GM21526 (cell line): ENCODE measurements at regions not wholly inside any gene's neighbourhood (a gene's known extent, or its start where the extent isn't known, plus 50 kb on each side); places are given as distances from the start of the nearest gene placed in this dataset.
"Not testable (repeated sequence)": the region's sequence is repeated elsewhere in the genome, so short reads cannot be mapped to it uniquely, and the experiment has no call there.

Experiments
- ATAC-seq: cut with Tn5 transposase; IDR thresholded peaks from one replicate; pipeline ENCODE4 v1.9.1; 2021; ENCODE audit warnings: moderate library complexity; ENCODE audit not compliant: unreplicated experiment, low FRiP score

DNA sequence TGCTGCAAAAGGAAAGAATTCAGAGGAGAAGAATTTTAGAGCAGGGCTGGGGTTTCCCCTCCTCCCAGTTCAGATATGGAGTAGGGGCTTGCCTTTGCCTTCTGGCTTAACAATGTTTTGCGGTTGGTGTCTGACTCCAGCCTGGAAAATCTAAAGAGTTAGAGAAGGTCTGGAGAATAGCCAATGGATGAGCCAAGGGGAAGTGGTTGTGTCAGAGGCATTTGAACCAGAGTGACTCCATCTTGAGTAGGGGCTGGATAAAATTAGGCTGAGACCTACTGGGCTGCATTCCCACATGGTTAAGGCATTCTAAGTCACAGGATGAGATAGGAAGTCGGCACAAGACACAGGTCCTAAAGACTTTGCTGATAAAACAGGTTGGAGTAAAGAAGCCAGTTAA is 133.7 kb downstream of the DIRAS2 start:
- no peak for ATAC-seq

DNA sequence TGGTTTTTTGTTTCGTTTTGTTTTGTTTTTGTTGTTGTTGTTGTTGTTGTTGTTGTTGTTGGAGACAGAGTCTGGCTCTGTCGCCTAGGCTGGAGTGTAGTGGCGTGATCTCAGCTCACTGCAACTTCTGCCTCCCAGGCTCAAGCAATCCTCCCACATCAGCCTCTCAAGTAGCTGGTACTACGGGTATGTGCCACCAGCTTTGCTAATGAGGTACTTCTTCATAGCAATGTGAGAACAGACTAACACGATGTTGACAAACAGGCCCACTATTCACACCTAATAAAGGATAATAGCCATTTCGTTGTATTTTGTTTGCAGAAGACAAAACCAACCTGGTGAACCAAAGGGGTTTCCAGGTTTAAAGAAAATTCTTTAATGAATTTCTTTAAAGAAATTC is 130.9 kb downstream of the DIRAS2 start:
- ATAC-seq: no peak

DNA sequence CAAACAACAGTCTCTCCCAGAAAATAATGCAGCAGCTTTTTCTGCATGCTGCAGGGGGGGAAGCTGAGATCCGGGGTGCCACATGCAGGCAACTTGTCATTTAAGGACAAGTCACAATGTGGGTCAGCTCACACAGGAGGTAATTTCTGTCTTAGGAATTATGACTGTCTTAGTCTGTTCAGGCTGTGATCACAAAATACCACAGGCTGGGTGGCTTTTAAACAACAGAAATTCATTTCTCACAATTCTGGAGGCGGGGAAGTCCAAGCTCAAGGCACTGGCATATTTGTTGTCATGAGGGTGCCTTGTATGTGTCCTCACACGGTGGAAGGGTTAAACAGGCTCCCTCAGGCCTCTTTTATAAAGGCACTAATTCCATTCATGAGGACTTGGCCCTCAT is 127.7 kb downstream of the DIRAS2 start:
- ATAC-seq: no peak

DNA sequence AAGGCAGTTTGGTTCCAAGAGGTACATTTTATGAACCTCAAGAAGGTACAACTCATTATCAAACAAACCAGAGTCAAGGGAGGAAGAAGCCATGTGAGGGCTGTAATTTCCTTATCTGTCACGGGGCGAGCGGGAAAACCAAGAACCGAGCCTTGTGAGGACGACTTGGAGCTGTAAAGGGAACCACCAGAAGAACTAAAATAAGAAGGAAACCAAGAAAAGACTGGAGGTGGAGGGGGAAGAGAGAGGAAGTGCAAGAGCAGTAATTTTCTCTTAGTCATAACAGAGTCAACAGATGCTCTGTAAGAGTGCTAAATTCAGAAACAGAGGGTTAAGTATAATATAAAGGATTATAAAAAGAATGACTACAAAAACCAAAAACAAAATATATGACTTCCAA is 127.1 kb downstream of the DIRAS2 start:
- no peak for ATAC-seq

DNA sequence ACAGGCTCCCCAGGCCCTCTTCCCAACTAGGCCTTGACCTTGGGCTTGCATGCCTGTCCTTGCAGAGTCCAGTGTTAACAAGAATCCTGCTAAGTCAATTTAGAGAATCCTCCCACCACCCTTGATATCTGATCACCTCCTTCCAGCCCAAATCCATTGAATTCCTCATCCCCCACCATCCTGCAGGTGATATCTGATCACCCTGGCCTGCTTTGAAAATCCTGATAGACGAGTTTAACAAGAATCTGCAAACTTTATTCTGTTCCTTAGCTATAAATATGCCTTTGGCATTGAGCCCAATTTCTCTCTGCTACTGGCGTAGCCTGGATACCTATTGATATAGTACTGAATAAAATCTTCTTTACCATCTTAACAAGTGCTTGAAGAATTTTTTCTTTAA is 125.5 kb downstream of the DIRAS2 start:
- no peak for ATAC-seq

DNA sequence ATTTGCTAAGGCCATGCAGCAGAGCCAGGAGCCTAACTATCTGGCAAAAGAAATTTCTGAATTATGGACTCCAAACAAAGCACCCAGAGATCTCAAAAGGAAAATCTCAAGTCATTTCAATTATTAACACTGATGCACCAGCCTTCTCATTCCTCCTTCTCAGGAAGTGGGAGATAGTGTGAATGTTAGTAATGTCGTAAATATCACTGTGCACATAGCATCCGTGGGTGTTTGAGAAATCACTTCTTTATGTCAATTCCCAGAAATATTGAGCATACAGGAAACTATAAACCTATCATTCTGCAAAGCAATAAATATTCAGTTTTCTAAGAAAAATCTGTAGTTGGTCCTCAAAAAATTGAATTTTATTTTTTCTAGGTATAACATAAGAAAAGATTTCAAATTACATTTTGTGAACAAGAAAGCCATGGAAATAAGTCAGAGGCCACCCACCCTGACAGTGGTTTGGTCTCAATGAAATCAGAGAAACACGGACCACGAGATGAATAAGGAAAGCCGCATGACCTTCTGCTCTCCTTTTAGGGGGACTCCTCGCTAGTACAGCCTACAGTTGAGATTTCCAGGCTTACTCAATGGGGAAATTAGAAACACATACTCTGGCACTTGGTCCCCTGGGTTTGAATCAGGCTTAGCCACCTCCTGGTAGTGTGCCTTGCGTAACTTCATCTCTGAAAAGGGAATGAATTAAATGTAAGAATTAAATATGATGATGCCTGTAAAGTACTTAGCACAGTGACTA is 120.6 kb downstream of the DIRAS2 start:
- ATAC-seq: no peak

DNA sequence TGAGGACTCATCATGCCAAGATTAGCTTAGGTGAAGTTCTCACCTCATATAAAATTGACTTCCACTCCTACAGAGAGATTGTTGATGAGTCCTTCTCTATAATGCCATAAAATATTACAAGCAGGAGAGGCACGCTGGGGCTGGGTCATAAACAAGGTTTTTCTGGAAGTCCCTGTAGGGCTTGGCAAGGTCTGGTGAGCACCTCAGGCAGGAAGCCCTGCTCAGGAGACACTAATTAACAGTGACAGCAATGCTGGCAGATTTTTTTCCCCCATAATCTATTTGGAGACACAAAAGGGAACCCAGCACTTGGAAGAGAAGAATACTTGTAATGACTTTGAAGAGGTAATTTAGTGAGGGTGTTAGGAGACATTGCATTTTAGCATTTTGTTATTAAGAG is 118.7 kb downstream of the DIRAS2 start:
- no peak for ATAC-seq

DNA sequence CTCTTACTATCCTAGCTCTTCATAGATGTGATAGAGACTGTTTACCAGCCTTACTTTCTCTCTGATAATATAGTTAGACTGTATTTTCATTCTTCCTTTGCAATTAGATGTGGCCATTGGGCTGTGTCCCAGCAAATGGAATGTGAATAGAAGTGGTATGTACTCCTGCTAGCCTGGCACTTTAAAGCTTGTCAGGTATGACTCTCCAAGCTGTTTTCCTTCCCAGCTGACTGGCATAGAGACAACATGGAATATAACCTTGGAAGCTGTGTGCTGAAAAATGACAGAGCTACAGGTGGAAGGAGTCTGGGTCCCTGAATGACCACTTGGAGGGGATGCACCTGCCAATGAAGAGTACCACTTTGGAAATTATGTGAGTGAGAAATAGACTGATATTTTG is 116.2 kb downstream of the DIRAS2 start:
- no peak for ATAC-seq

DNA sequence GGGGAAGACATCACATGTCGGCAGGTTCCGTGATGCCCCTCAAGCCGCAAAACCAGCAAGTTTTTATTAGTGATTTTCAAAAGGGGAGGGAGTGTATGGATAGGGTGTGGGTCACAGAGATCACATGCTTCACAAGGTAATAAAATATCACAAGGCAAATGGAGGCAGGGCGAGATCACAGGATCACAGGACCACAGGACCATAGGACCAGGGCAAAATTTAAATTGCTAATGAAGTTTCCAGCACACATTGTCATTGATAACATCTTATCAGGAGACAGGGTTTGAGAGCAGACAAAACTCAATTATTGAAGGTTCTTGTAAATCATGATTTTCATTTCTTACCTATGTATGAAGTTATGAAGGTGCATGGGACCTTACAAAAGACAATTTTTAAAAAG is 106.5 kb downstream of the DIRAS2 start:
- not testable (repeated sequence) for ATAC-seq

DNA sequence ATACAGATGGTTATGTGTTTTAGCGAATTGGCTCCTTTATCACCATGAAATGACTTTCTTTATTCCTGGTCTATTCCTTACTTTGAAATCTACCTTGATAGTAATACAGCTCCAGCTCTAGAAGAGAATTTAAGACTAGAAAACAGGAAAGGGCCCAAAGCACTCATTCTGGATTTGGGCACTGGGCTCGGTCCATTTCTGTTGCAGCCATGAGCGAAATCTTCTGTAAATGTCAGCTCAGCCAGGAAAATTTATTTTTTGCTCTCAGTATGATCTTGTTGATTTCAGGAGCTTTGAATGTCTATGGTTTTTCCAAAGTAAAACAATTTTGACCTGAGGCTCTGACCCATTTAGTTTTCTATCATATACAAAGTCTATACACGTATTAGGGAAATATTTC is 104.1 kb downstream of the DIRAS2 start:
- ATAC-seq: no peak

DNA sequence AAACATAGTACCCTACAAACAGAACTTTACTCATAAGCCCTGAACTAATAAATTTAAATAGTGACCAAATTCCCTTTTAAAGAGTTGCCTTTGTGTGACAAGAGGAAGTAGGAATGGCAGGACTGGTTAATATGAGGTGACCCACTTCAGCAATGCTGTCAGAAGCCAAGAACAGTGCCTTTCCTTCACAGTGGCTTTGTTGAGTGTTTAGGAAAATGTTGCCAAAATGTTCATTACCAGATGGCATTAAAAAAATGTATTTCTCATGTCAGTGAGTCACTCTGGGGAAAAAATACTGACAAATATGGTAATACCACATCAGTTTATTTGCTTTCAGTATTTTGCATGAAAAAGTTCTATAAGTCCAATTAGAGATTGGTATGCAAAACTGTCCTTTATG is 103.3 kb downstream of the DIRAS2 start:
- ATAC-seq: no peak

DNA sequence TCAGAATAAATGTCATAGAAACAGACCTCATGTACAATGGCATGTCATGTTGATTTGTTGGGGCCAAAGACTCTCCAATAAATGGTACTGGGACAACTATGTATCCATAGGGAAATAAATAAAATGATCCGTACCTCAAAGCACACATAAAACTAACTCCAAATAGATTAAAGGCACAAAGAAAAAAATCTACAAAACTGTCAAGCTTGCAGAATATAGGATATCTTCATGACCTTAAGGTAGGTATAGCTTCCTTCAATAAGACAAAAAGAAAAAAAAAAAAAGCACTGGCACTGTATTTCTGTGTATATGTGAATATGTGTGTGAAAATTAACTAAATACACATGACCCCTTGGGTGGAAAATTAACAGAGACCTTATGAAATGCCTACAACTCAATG is 101.9 kb downstream of the DIRAS2 start:
- ATAC-seq: no peak

DNA sequence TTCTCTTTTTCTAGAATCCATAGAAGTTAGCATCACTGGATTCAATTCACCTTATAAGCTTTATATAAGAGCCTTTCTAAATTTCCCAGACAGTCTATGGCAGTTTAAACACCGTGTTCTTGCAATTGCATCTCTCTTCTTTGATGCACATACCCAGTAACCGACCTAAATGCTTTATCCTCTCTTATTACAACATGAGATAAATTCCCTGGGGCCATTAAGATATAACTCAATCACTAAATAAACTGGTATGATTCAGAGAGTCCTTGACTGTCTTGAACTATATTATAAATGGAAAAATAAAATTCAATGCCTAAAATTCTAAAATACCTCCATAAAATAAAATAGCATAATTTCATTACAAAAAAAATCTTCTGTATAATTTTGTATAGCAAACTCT is 98.1 kb downstream of the DIRAS2 start:
- no peak for ATAC-seq

DNA sequence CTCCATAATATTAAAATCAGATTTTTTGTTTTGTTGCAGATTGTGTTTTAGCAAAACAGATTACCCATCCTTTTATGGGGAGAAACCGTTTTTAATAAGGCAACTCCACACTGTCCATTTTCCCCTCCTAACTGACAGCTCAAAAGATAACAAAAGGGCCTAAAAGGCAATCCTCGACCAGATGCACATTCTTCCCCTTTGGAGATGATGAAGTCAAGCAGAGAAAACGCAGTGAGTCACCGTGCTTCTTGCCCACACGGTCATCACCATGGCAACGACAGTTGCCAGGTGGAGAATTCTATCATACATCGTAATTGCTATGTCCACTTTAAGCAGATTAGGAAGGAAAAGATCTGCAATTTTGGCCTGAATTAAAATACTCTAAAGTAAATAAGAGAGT is 96.4 kb downstream of the DIRAS2 start:
- no peak for ATAC-seq

DNA sequence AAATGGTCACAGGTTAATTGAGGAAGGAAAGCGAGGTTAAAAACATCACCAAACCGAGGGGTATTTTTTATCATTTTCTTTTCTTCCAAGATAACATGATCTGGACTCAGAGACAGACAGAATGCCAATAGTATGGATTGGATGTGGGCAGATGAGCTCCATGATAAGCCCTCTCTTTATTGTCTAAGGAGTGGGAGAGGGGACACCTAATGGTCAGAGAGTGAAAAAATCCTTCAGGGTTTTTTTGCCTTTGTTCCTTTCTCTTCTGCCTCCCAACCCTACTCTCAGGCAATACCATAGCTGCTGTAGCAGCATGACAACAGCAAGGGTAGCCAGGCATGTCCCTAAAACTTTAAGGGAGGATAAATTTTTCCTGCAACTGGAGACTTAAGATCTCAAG is 94.7 kb downstream of the DIRAS2 start:
- no peak for ATAC-seq

DNA sequence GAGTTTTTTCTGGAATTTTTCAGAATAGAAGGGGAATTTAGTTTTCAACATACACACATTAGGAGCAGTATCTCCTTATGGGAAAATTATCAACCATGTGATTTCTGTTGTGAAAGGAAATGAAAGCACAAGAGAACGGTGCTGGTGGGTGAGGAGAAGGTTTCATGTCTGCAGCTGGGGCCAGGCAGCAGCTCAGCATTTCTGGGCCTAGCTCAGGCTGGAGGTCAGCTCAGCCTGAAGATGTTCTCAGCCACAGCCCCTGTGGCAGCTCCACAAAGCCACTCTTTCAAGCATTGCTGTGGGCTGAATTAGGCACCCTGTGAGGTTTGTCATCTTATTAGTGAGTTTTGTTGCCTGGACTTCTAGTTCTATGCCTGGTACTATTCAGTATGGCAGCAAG is 90.3 kb downstream of the DIRAS2 start:
- ATAC-seq: peak; percentile 93

DNA sequence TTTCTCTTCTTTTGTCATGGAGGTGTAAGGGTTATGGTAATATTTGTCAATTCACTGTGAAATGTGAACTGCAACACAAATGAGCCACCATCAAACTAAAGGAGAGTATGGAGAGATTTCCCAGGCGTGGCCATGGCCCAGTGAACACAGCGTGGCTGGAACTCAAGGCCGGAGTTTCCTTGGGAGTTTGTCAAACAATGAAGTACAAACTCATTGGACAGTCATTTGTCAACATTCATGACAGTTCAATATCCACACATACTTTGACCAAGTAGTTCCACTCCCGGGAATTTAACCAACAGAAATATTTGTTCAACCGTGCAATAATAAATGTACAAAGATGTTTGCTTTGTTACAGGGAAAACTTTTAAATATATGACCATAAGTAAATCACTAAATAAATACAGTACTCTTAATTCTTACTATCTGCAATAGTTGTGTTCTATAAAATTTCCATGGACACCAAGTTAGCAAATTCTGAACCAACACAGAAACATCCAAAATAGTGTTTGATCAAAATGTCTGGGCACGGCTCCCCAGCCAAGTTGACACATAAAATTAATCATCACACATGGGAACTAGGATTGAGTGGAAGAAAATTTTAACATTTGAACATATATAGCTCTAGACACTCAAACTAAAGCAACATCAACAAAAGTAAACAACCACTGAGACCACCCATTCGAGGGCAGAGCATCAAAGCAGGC is 87.1 kb downstream of the DIRAS2 start:
- ATAC-seq: no peak

DNA sequence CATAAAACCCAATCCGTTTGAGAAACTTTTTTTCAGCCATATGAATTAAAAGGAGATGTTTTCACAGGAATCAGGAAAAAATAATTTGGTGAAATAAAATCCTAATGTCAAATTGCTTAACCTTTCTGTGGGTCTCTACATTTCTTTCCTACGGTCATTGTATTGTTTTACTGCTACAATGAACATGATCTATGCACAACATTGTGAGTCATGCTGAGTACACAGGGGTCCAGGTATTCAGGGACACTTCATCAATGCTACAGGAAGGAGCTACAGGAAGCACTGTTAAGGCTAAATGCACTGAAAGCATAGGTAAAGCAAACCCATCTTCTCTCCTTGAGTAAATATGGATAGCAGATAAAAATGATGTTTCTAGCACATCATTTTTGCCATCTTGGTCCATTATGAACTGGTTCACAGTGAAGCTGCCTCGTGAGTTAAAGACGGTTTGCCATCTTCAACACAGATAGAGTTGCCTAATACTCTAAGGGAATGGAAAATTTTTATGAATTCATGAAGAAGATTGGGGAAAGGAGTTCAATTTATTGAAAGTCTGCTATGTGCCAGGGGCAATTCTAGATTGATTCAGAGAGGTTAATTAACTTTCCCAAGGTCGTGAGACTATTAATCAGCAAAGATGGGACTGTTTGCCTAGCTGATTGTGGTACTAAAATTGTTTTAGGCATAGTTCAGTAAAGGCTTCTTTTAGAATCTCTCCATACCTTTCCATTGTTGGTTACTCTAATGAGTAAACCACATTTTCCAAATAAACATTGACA is 85.5 kb downstream of the DIRAS2 start:
- ATAC-seq: no peak

DNA sequence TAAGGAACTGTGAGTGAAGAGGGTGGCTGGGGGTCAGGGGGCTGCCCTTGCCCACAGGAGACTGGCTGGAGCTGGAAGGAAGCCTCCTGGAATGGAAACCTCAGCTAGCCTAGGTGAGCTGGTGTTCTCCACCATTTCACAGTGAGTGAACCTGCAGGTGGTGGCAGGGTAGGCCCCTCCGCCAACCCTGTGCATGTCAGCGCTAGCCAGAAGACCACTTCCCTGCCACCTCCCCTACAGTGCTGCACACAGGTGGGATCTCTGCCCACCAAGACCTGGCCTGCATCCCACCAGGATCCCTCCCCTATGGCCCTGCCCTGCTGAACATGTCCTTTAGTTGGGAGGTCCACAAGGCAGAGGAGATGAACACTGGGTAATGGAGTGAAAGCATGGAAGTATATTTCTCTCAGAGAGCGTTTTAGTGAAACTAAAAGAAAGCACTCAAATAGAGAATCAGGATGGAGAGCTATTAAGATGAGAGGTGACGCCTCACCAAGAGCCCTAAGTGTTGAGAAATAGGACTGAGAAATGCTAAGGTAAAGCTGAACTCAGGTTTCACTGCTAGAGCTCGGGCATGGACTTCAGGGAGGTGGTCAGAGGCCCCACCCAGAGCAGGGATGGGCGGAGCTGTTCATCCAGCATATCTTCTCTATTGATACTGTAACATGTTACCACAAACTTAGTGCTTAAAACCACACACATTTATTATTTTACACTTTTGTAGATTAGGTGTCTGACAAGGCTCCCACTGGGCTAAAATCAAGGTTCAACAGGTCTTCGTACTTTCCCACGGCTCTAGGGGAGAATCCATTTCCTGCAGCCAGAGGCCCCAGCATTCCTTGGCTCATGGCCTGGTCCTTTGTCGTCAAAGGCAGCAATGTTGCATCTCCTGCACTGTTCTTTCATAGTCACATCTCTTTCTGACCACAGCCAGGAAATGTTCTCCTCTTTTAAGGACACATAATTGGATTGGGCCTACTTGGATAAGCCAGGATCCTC is 83.2 kb downstream of the DIRAS2 start:
- no peak for ATAC-seq
